K562 (cell line): ENCODE measurements at regions not wholly inside any gene's neighbourhood (a gene's known extent, or its start where the extent isn't known, plus 50 kb on each side); places are given as distances from the start of the nearest gene placed in this dataset.

Experiments used
- ATAC-seq: fragments of 200-7000 bp; cut with Tn5 transposase; 3 replicates; pipeline ENCODE4 v1.9.1; 2020; ENCODE audit warnings: moderate library complexity
- BruUV-seq: library from RNA; stranded (reverse); fragments of 400-500 nt; replicated peaks from 2 replicates; lab custom pipeline; 2021; lab: Mats Ljungman, UMichigan
- CTCF ChIA-PET: fragments of 300-600 bp; formaldehyde crosslinking; extraction: SDS; loops from one replicate; lab custom pipeline; 2021; ENCODE audit warnings: low intra/inter-chr PET ratio; lab: Yijun Ruan, JAX
- POLR2A ChIA-PET: fragments of 300-600, 350-650 bp; sonication (Branson Sonifier 250); formaldehyde crosslinking; extraction: SDS; loops from one replicate; lab custom pipeline; 2021; ENCODE audit warnings: antibody characterized with exemption, inconsistent platforms; lab: Yijun Ruan, JAX
- DNase-seq, 4 experiments: peaks; one replicate each; pipeline versions ENCODE4 v3.0.0 to v3.0.0-alpha.2; 2011 to 2018; ENCODE audit warnings: low spot score in 3 of 4, mixed read lengths in 3 of 4; ENCODE audit errors: extremely low read depth in 1 of 4
- FAIRE-seq: peaks from 2 replicates; lab custom pipeline; 2011; peaks lifted over from hg19 to GRCh38; lab: Jason Lieb, UNC
- H2AFZ ChIP-seq: 2 replicates; pipeline ENCODE4 v1.6.0; 2011; ENCODE audit warnings: low read depth, low read length, control low read depth, inconsistent platforms
- H3K27ac ChIP-seq: fragments of 200-600 bp; 3 replicates; pipeline ENCODE4 v1.8.0; 2011; ENCODE audit warnings: low read depth, mild to moderate bottlenecking, control low read depth, inconsistent platforms, low read length, moderate library complexity, mixed read lengths; ENCODE audit errors: extremely low read depth
- H3K27me3 ChIP-seq, 2 experiments: fragments of 300-600 bp in 1 of 2; 2 replicates in 1 of 2; 3 replicates in 1 of 2; pipeline versions ENCODE4 v1.6.0 to v1.8.0; 2011; ENCODE audit warnings: inconsistent platforms in 2 of 2, low read length in 2 of 2, mild to moderate bottlenecking in 1 of 2, mixed read lengths in 1 of 2, moderate library complexity in 1 of 2; ENCODE audit not compliant: control insufficient read depth in 2 of 2, insufficient read depth in 2 of 2
- H3K36me3 ChIP-seq: fragments of 300-600 bp; 3 replicates; pipeline ENCODE4 v1.8.0; 2011; ENCODE audit warnings: mild to moderate bottlenecking, low read length, inconsistent platforms; ENCODE audit not compliant: control insufficient read depth, insufficient read depth
- H3K4me1 ChIP-seq, 2 experiments: fragments of 200-600 bp in 1 of 2; replicated peaks in 1 of 2; 2 replicates in 1 of 2; 3 replicates in 1 of 2; pipeline versions ENCODE4 v1.5.1 to v1.8.0; 2011; ENCODE audit warnings: inconsistent platforms in 2 of 2, low read length in 2 of 2, mild to moderate bottlenecking in 1 of 2, mixed read lengths in 1 of 2, moderate library complexity in 1 of 2; ENCODE audit not compliant: control insufficient read depth in 2 of 2, insufficient read depth in 2 of 2
- H3K4me2 ChIP-seq: 2 replicates; pipeline ENCODE4 v1.6.1; 2011; ENCODE audit warnings: low read length, control low read depth, inconsistent platforms, mixed read lengths; ENCODE audit not compliant: insufficient read depth
- H3K4me3 ChIP-seq: fragments of 200-600 bp; sonication (generic), shearing (Covaris generic); 2 replicates; pipeline ENCODE4 v1.5.1; 2016; ENCODE audit warnings: control low read depth, inconsistent platforms
- H3K79me2 ChIP-seq: fragments of 200-600 bp; 3 replicates; pipeline ENCODE4 v1.8.0; 2011; ENCODE audit warnings: low read length, inconsistent platforms; ENCODE audit not compliant: control insufficient read depth, insufficient read depth
- H3K9ac ChIP-seq, 2 experiments: 2 replicates each; pipeline versions ENCODE4 v1.6.0 to v1.6.1; 2011; ENCODE audit warnings: low read depth in 2 of 2, low read length in 2 of 2, control low read depth in 1 of 2, inconsistent platforms in 1 of 2, mild to moderate bottlenecking in 1 of 2, mixed read lengths in 1 of 2; ENCODE audit not compliant: insufficient read depth in 1 of 2
- H3K9me1 ChIP-seq: one replicate; pipeline ENCODE4 v1.6.0; 2011; ENCODE audit warnings: inconsistent platforms, mild to moderate bottlenecking, low read length, moderate library complexity; ENCODE audit not compliant: control insufficient read depth, insufficient read depth
- H3K9me3 ChIP-seq: replicated peaks from 2 replicates; pipeline ENCODE4 v1.5.1; 2011; ENCODE audit warnings: low read depth, low read length, inconsistent platforms; ENCODE audit not compliant: control insufficient read depth, insufficient read depth
- H4K20me1 ChIP-seq: replicated peaks from 2 replicates; pipeline ENCODE4 v1.6.1; 2011; ENCODE audit warnings: low read length, inconsistent platforms, mixed read lengths; ENCODE audit not compliant: control insufficient read depth, insufficient read depth
- ARID1B ChIP-seq: fragments of 450-650 bp; IDR thresholded peaks from 2 replicates; pipeline ENCODE4 v1.6.1; 2016; ENCODE audit warnings: antibody characterized with exemption, mild to moderate bottlenecking, inconsistent platforms
- FOXJ3 ChIP-seq: sonication (generic); formaldehyde crosslinking; IDR thresholded peaks from 2 replicates; pipeline ENCODE4 v1.4.0; 2020; ENCODE audit warnings: mild to moderate bottlenecking, missing genetic modification reagents
- HMG20A ChIP-seq: fragments of 450-650 bp; formaldehyde crosslinking; conservative IDR thresholded peaks from 2 replicates; pipeline ENCODE4 v1.4.0; 2020; ENCODE audit warnings: mild to moderate bottlenecking, mixed read lengths
- KDM5B ChIP-seq: fragments of 200-600 bp; sonication (generic); IDR thresholded peaks from 2 replicates; pipeline ENCODE4 v1.6.1; 2012; ENCODE audit warnings: low read depth, mild to moderate bottlenecking, moderate library complexity, low read length, control low read depth, inconsistent platforms; ENCODE audit not compliant: insufficient replicate concordance
- RBM14 ChIP-seq: fragments of 200-400 bp; formaldehyde crosslinking; IDR thresholded peaks from 2 replicates; pipeline ENCODE4 v1.6.1; 2018; ENCODE audit warnings: low read depth, mild to moderate bottlenecking, low read length, moderate library complexity, borderline replicate concordance; ENCODE audit not compliant: insufficient read depth
- RBM25 ChIP-seq: fragments of 200-400 bp; formaldehyde crosslinking; IDR thresholded peaks from 2 replicates; pipeline ENCODE4 v1.6.1; 2018; ENCODE audit warnings: low read length, low read depth, moderate library complexity; ENCODE audit not compliant: severe bottlenecking
- SMAD3 ChIP-seq: fragments of 450-650 bp; formaldehyde crosslinking; conservative IDR thresholded peaks from 2 replicates; pipeline ENCODE4 v1.4.0; 2020; ENCODE audit warnings: mild to moderate bottlenecking
- SRSF9 ChIP-seq: fragments of 200-400 bp; formaldehyde crosslinking; IDR thresholded peaks from 2 replicates; pipeline ENCODE4 v1.6.1; 2017; ENCODE audit warnings: low read depth, low read length, borderline replicate concordance
- TFAM ChIP-seq: fragments of 250-450 bp; sonication (Bioruptor Pico); conservative IDR thresholded peaks from 2 replicates; pipeline ENCODE4 v1.5.0; 2021; ENCODE audit warnings: mild to moderate bottlenecking, moderate library complexity
- ZBTB17 ChIP-seq: fragments of 450-650 bp; formaldehyde crosslinking; IDR thresholded peaks from 2 replicates; pipeline ENCODE4 v1.4.0; 2020; ENCODE audit warnings: mild to moderate bottlenecking
- WGBS: fragments of 100-300 bp; shearing (Covaris generic); methylation state at CpG from one replicate; pipeline ENCODE4 v1.1.6; 2016; ENCODE audit warnings: low coverage, mixed read lengths; ENCODE audit not compliant: insufficient coverage; ENCODE audit errors: missing lambda C conversion rate; 5-methylcytosine and 5-hydroxymethylcytosine counted together
- in situ Hi-C: fragments of 300-500 bp; cut with MboI; formaldehyde crosslinking; loops from 4 replicates; pipeline ENCODE4 v1.15.0; 2018; ENCODE audit warnings: inconsistent platforms, mixed read lengths
- intact Hi-C: fragments of 100-400 bp; cut with micrococcal nuclease; formaldehyde crosslinking; loops from 2 replicates; pipeline ENCODE4 v1.14.2; 2022
- TF ChIP-seq, protein P1 (sequence below): fragments of 450-650 bp; IDR thresholded peaks from 2 replicates; pipeline ENCODE4 v1.6.1; 2016
- TF ChIP-seq, protein P2 (sequence below): conservative IDR thresholded peaks from 2 replicates; pipeline ENCODE4 v1.6.1; 2011; ENCODE audit warnings: low read depth, mild to moderate bottlenecking, low read length; ENCODE audit not compliant: control insufficient read depth
- TF ChIP-seq, protein P3 (sequence below): fragments of 450-650 bp; IDR thresholded peaks from 2 replicates; pipeline ENCODE4 v1.6.1; 2016; ENCODE audit warnings: low read depth, mild to moderate bottlenecking, moderate library complexity
- TF ChIP-seq, protein P4 (sequence below): fragments of 450-650 bp; conservative IDR thresholded peaks from 2 replicates; pipeline ENCODE4 v1.6.1; 2016; ENCODE audit warnings: missing genetic modification characterization, low read depth, mild to moderate bottlenecking, missing compliant biosample characterization, moderate library complexity
- TF ChIP-seq, protein P5 (sequence below): sonication (generic); formaldehyde crosslinking; IDR thresholded peaks from 2 replicates; pipeline ENCODE4 v1.4.0; 2020; ENCODE audit warnings: mild to moderate bottlenecking, missing genetic modification reagents

DNA sequence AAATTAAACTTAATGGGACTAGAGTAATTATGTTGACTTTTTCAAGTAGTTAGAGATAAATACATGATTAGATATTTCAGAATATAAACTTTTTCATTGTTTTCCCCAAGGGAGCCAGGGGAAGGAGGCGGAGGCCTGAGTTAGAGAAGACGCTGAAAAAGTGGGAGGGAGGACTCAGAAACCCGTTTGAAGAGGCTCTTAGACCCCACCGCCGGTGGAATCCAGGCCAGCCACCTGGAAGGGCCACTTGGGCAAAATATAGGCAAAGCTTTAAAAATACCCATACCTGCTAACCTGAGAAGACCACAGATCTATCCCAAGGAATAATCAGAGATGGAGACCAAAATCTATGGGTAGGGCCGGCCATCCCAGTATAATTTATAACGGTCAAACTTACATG lies 242.6 kb downstream of the PTPRU start:
- no peak for FAIRE-seq
- BruUV-seq: no TSS peak
- in situ Hi-C loops: no loop called here

More for the DNA sequence above, 242.6 kb downstream of the PTPRU start:
- H3K9me1 ChIP-seq: no peaks in the 10 kb centered on the region
- H3K4me2 ChIP-seq: no peak overlapping the region
- TF ChIP-seq SMAD3 (no peak), FOXJ3 (CRISPR knock-in tag) (no peak), RBM25 (no peak), TFAM (CRISPR knock-in tag) (no peak), HMG20A (no peak), ZBTB17 (CRISPR knock-in tag) (no peak), SRSF9 (no peak), RBM14 (no peak), ARID1B (no peak), KDM5B (no peak)
- TF ChIP-seq, protein P1, sequence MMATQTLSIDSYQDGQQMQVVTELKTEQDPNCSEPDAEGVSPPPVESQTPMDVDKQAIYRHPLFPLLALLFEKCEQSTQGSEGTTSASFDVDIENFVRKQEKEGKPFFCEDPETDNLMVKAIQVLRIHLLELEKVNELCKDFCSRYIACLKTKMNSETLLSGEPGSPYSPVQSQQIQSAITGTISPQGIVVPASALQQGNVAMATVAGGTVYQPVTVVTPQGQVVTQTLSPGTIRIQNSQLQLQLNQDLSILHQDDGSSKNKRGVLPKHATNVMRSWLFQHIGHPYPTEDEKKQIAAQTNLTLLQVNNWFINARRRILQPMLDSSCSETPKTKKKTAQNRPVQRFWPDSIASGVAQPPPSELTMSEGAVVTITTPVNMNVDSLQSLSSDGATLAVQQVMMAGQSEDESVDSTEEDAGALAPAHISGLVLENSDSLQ: no peak
- TF ChIP-seq, protein P2, sequence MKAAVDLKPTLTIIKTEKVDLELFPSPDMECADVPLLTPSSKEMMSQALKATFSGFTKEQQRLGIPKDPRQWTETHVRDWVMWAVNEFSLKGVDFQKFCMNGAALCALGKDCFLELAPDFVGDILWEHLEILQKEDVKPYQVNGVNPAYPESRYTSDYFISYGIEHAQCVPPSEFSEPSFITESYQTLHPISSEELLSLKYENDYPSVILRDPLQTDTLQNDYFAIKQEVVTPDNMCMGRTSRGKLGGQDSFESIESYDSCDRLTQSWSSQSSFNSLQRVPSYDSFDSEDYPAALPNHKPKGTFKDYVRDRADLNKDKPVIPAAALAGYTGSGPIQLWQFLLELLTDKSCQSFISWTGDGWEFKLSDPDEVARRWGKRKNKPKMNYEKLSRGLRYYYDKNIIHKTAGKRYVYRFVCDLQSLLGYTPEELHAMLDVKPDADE: no peak
- TF ChIP-seq, protein P3, sequence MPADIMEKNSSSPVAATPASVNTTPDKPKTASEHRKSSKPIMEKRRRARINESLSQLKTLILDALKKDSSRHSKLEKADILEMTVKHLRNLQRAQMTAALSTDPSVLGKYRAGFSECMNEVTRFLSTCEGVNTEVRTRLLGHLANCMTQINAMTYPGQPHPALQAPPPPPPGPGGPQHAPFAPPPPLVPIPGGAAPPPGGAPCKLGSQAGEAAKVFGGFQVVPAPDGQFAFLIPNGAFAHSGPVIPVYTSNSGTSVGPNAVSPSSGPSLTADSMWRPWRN: no peak
- TF ChIP-seq, protein P4, sequence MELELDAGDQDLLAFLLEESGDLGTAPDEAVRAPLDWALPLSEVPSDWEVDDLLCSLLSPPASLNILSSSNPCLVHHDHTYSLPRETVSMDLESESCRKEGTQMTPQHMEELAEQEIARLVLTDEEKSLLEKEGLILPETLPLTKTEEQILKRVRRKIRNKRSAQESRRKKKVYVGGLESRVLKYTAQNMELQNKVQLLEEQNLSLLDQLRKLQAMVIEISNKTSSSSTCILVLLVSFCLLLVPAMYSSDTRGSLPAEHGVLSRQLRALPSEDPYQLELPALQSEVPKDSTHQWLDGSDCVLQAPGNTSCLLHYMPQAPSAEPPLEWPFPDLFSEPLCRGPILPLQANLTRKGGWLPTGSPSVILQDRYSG (tag): no peak
- TF ChIP-seq, protein P5, sequence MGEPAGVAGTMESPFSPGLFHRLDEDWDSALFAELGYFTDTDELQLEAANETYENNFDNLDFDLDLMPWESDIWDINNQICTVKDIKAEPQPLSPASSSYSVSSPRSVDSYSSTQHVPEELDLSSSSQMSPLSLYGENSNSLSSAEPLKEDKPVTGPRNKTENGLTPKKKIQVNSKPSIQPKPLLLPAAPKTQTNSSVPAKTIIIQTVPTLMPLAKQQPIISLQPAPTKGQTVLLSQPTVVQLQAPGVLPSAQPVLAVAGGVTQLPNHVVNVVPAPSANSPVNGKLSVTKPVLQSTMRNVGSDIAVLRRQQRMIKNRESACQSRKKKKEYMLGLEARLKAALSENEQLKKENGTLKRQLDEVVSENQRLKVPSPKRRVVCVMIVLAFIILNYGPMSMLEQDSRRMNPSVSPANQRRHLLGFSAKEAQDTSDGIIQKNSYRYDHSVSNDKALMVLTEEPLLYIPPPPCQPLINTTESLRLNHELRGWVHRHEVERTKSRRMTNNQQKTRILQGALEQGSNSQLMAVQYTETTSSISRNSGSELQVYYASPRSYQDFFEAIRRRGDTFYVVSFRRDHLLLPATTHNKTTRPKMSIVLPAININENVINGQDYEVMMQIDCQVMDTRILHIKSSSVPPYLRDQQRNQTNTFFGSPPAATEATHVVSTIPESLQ (CRISPR knock-in tag): no peak
- no peak overlapping the region for H3K4me3 ChIP-seq
- H3K4me1 ChIP-seq: 0 out of 5 replicates have a peak, but pooled peaks cover 0 to 4% of the 10 kb centered on the region in 2 experiments
- DNase-seq (no peak), ATAC-seq (no peak)
- no peaks in the 10 kb centered on the region for H3K9me3 ChIP-seq
- no peak overlapping the region for H3K27ac ChIP-seq
- 0 out of 2 replicates have a peak, but pooled peaks cover 5% of the 10 kb centered on the region for H4K20me1 ChIP-seq
- H2AFZ ChIP-seq: no peak overlapping the region
- peaks cover 0 to 37% of the 10 kb centered on the region in 2 experiments; a peak in 3 of 5 replicates for H3K27me3 ChIP-seq
- intact Hi-C loops: no loop called here
- no peak overlapping the region for H3K9ac ChIP-seq
- WGBS: 0% methylated on average over 7 of the region's 7 CpGs
- H3K36me3 ChIP-seq: no peaks in the 10 kb centered on the region
- ChIA-PET POLR2A (no interaction called here), CTCF (interaction anchor here (0.6 kb wide), 1 partner anchor 134 kb away, joined by 4 read pairs; no protein-coding TSS in a partner anchor)
- H3K79me2 ChIP-seq: no peaks in the 10 kb centered on the region
